ENCODE measurements at regions not wholly inside any gene's neighbourhood (a gene's known extent, or its start where the extent isn't known, plus 50 kb on each side); places are given as distances from the start of the nearest gene placed in this dataset.

DNA sequence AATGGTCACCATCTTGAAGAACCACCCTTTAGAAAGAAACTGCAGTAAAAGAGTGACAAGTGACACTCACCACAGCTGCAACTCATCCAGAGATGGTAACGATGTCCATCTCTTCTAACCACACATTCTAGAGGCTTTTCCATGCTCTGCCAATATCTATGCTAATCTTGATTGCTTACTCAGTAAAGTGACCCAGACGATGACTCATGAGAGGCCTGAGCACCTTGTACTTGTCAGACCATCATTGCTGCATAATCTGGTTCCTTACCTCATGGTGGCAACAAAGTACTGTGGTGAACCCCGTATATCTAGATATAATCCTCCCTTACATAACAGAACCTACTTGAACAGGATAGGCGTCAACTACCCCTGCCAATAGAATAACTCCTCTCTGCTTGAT is 75.6 kb downstream of the CCNG2 start:
- H4K20me1 ChIP-seq (ENCODE audit: insufficient read depth), result no peaks in the 10 kb centered on the region
- H3K4me1 ChIP-seq (ENCODE audit: low read depth, poor library complexity, severe bottlenecking), result no peaks in the 10 kb centered on the region
- H2AFZ ChIP-seq (ENCODE audit: low read depth), result no peak overlapping the region
- no peak overlapping the region for H3K9ac ChIP-seq
- H3K4me2 ChIP-seq, result no peak overlapping the region
- H3K4me3 ChIP-seq (IDR thresholded peaks at IDR 0.05; ENCODE audit: insufficient read depth, low read depth, low read length), result no peak overlapping the region
- no peaks in the 10 kb centered on the region for H3K27me3 ChIP-seq (ENCODE audit: insufficient read depth, low read depth)
- H3K79me2 ChIP-seq (ENCODE audit: insufficient read depth, low read depth), result no peaks in the 10 kb centered on the region
- TF ChIP-seq CTCF (conservative IDR thresholded peaks at IDR 0.05; ENCODE audit: low read depth, low read length), result no peak
- H3K27ac ChIP-seq, result no peak overlapping the region
- no peaks in the 10 kb centered on the region for H3K36me3 ChIP-seq (ENCODE audit: insufficient read depth)

DNA sequence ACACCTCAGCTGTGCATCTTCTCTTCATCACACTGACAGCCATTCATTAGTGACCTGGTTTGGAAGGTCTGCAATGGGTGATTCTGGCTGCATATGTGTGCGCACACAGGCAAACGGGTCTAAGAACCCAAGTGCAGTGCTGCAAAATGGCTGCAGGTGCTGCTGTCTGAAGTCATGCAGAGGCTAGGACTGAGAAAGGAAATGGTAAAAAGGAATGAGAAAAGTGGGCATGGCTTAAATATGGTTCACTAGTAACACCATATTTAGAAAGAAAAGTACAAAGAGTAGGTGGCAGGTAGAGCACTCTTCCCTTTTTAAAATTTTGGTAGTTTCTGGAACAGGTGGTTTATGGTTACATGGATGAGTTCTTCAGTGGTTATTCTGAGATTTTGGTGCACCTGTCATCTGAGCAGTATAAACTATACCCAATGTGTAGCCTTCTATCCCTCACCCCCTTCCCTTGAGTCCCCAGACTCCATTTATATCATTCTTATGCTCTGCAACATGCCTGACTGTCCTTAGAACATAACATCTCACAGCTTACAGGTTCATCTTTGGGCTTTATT is 78.4 kb downstream of the CCNG2 start:
- no peak overlapping the region for H3K27ac ChIP-seq
- no peaks in the 10 kb centered on the region for H3K79me2 ChIP-seq (ENCODE audit: insufficient read depth, low read depth)
- H3K4me2 ChIP-seq, result no peak overlapping the region
- no peaks in the 10 kb centered on the region for H3K4me1 ChIP-seq (ENCODE audit: low read depth, poor library complexity, severe bottlenecking)
- no peak overlapping the region for H3K4me3 ChIP-seq (IDR thresholded peaks at IDR 0.05; ENCODE audit: insufficient read depth, low read depth, low read length)
- H3K27me3 ChIP-seq (ENCODE audit: insufficient read depth, low read depth), result no peaks in the 10 kb centered on the region
- H3K9ac ChIP-seq, result no peak overlapping the region
- H2AFZ ChIP-seq (ENCODE audit: low read depth), result no peak overlapping the region
- no peaks in the 10 kb centered on the region for H3K36me3 ChIP-seq (ENCODE audit: insufficient read depth)
- TF ChIP-seq CTCF (conservative IDR thresholded peaks at IDR 0.05; ENCODE audit: low read depth, low read length), result no peak
- H4K20me1 ChIP-seq (ENCODE audit: insufficient read depth), result no peaks in the 10 kb centered on the region

- Histone ChIP-seq H3K4me1 (ENCODE audit: low read depth, poor library complexity, severe bottlenecking) (no peaks in the 10 kb centered on the region), H3K9ac (no peak overlapping the region), H3K4me2 (no peak overlapping the region), H3K27me3 (ENCODE audit: insufficient read depth, low read depth) (no peaks in the 10 kb centered on the region), H2AFZ (ENCODE audit: low read depth) (no peak overlapping the region), H3K79me2 (ENCODE audit: insufficient read depth, low read depth) (no peaks in the 10 kb centered on the region), H3K4me3 (IDR thresholded peaks at IDR 0.05; ENCODE audit: insufficient read depth, low read depth, low read length) (no peak overlapping the region), H4K20me1 (ENCODE audit: insufficient read depth) (no peaks in the 10 kb centered on the region), H3K36me3 (ENCODE audit: insufficient read depth) (no peaks in the 10 kb centered on the region), H3K27ac (no peak overlapping the region)
- TF ChIP-seq CTCF (conservative IDR thresholded peaks at IDR 0.05; ENCODE audit: low read depth, low read length), result no peak
Observed at GRCh38 chr4:77236806-77237205, 79.8 kb downstream of the CCNG2 start.

GRCh38 chr4:77240469-77241066 is 83.6 kb downstream of the CCNG2 start:
- H3K4me1 ChIP-seq (ENCODE audit: low read depth, poor library complexity, severe bottlenecking), result no peaks in the 10 kb centered on the region
- peak; percentile 95 for TF ChIP-seq CTCF (conservative IDR thresholded peaks at IDR 0.05; ENCODE audit: low read depth, low read length)
- H3K27ac ChIP-seq, result no peak overlapping the region
- no peaks in the 10 kb centered on the region for H4K20me1 ChIP-seq (ENCODE audit: insufficient read depth)
- H3K4me3 ChIP-seq (IDR thresholded peaks at IDR 0.05; ENCODE audit: insufficient read depth, low read depth, low read length), result no peak overlapping the region
- no peaks in the 10 kb centered on the region for H3K36me3 ChIP-seq (ENCODE audit: insufficient read depth)
- no peak overlapping the region for H3K9ac ChIP-seq
- no peaks in the 10 kb centered on the region for H3K79me2 ChIP-seq (ENCODE audit: insufficient read depth, low read depth)
- no peak overlapping the region for H3K4me2 ChIP-seq
- no peaks in the 10 kb centered on the region for H3K27me3 ChIP-seq (ENCODE audit: insufficient read depth, low read depth)
- H2AFZ ChIP-seq (ENCODE audit: low read depth), result no peak overlapping the region
